ENCODE measurements at regions not wholly inside any gene's neighbourhood (a gene's known extent, or its start where the extent isn't known, plus 50 kb on each side); places are given as distances from the start of the nearest gene placed in this dataset.
"Not testable (repeated sequence)": the region's sequence is repeated elsewhere in the genome, so short reads cannot be mapped to it uniquely, and the experiment has no call there.

DNA sequence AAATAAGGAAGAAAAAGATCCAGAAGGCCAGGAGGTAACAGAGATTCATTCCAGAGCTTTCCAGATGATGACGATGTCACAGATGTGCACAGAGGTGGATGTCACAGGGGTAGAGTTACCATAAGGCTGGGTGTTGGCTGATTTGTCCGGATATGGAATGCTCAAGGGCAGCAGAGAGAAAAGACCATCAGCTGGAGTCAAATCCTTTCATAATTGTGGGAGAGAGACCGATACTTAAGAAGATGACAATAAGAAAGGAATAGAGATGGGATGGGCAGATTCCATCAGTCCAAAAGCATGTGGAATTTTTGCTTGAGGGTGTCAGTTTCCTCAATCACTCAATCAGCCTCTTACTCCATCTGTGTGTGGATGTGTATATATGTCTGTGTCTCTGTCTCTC is 150.4 kb downstream of the CENPC start:
- no peaks in the 10 kb centered on the region for H3K36me3 ChIP-seq
- no peak overlapping the region for H3K4me3 ChIP-seq
- intact Hi-C loops (cut with DNase I; ENCODE audit: low total_unique reads), result no loop called here
- DNase-seq, result no peak
- no peaks in the 10 kb centered on the region for H3K9me3 ChIP-seq
- TF ChIP-seq, protein P1, sequence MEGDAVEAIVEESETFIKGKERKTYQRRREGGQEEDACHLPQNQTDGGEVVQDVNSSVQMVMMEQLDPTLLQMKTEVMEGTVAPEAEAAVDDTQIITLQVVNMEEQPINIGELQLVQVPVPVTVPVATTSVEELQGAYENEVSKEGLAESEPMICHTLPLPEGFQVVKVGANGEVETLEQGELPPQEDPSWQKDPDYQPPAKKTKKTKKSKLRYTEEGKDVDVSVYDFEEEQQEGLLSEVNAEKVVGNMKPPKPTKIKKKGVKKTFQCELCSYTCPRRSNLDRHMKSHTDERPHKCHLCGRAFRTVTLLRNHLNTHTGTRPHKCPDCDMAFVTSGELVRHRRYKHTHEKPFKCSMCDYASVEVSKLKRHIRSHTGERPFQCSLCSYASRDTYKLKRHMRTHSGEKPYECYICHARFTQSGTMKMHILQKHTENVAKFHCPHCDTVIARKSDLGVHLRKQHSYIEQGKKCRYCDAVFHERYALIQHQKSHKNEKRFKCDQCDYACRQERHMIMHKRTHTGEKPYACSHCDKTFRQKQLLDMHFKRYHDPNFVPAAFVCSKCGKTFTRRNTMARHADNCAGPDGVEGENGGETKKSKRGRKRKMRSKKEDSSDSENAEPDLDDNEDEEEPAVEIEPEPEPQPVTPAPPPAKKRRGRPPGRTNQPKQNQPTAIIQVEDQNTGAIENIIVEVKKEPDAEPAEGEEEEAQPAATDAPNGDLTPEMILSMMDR (IDR thresholded peaks at IDR 0.05), result no peak
- H3K4me1 ChIP-seq, result no peaks in the 10 kb centered on the region
- H3K27me3 ChIP-seq, result no peaks in the 10 kb centered on the region
- no peak overlapping the region for H3K27ac ChIP-seq

DNA sequence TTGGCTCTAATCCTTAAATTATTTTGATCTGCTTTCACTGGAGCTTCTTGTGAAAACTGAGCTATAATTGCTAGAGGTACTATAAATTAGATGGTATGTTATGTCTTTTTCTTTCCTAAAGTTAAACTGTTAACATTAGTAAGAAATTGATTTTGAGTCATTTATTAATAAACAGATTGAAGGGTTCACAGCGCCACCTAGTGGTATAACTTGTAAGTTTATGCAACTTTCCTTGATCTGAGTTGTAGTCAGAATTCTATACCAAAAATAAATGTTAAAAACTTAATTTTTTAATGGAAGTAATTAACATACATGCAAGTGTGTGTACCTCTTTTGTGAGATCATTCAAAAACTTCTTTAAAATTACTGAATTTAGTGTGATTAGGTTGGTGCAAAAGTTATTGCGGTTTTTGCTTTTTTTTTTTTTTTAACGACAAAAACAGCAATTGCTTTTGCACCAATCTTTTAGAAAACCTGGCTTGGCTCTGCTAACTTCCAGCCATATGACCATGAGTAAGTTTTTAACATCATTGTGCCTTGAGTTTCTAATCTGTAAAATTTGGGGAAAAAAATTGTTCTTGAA is 151.5 kb downstream of the CENPC start:
- TF ChIP-seq, protein P1 (IDR thresholded peaks at IDR 0.05), result peak; percentile 35 to 68
- Histone ChIP-seq H3K27me3 (no peaks in the 10 kb centered on the region), H3K9me3 (no peaks in the 10 kb centered on the region), H3K36me3 (no peaks in the 10 kb centered on the region), H3K4me3 (no peak overlapping the region), H3K4me1 (no peaks in the 10 kb centered on the region), H3K27ac (no peak overlapping the region)
- DNase-seq, result no peak
- intact Hi-C loops (cut with DNase I; ENCODE audit: low total_unique reads), result no loop called here

DNA sequence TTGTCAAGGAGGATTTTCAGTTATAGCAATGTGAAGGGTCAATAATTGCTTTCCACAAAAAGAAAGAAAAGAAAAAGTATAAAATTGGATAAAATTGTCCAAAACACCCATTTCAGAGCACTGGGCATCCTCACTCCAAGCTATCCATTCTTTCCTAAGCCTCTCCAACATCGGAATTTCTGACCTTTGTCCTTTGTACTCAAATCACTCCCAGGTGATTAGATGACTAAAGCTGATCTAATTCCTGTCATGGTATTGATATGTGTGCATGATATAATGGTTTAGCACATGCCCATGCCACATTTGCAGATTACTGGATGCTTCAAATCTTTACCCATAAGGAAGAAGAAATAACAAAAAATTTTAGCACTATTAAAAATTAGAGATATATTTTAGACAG is 152.3 kb downstream of the CENPC start:
- DNase-seq, result no peak
- intact Hi-C loops (cut with DNase I; ENCODE audit: low total_unique reads), result no loop called here
- no peak overlapping the region for H3K27ac ChIP-seq

DNA sequence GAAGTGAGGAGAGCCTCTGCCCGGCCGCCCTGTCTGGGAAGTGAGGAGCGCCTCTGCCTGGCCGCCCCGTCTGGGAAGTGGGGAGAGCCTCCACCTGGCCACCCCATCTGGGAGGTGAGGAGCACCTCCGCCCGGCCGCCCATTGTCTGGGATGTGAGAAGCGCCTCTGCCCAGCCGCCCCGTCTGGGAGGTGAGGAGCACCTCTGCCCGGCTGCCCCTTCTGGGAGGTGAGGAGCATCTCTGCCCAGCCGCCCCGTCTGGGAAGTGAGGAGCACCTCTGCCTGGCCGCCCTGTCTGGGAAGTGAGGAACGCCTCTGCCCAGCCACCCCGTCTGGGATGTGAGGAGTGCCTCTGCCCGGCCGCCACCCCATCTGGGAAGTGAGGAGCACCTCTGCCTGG is 163.9 kb downstream of the CENPC start:
- H3K36me3 ChIP-seq; H3K27me3 ChIP-seq; H3K4me1 ChIP-seq; intact Hi-C loops (cut with DNase I; ENCODE audit: low total_unique reads); H3K27ac ChIP-seq; H3K4me3 ChIP-seq; H3K9me3 ChIP-seq; DNase-seq: not testable (repeated sequence)

More for the DNA sequence above, 152.3 kb downstream of the CENPC start:
- Histone ChIP-seq H3K36me3 (no peaks in the 10 kb centered on the region), H3K4me1 (no peaks in the 10 kb centered on the region), H3K9me3 (no peaks in the 10 kb centered on the region), H3K4me3 (no peak overlapping the region), H3K27me3 (no peaks in the 10 kb centered on the region)
- TF ChIP-seq, protein P1 (IDR thresholded peaks at IDR 0.05), result no peak

DNA sequence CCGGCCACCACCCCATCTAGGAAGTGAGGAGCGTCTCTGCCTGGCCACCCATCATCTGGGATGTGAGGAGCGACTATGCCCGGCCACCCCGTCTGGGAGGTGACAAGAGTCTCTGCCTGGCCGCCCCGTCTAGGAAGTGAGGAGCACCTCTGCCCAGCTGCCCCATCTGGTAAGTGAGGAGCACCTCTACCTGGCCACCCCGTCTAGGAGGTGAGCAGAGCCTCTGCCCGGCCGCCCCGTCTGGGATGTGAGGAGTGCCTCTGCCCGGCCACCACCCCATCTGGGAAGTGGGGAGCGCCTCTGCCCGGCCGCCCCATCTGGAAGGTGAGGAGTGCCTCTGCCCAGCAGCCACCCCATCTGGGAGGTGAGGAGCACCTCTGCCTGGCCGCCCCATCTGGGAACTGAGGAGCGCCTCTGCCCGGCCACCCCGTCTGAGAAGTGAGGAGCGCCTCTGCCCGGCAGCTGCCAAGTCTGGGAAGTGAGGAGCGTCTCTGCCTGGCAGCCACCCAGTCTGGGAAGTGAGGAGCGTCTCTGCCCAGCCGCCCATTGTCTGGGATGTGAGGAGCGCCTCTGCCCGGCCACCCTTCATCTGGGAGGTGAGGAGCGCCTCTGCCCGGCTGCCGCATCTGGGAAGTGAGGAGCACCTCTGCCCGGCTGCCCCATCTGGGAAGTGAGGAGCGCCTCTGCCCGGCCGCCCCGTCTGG is 164.4 kb downstream of the CENPC start:
- H3K36me3 ChIP-seq; H3K4me3 ChIP-seq; intact Hi-C loops (cut with DNase I; ENCODE audit: low total_unique reads); DNase-seq; H3K27ac ChIP-seq; H3K9me3 ChIP-seq; H3K4me1 ChIP-seq; H3K27me3 ChIP-seq: not testable (repeated sequence)

DNA sequence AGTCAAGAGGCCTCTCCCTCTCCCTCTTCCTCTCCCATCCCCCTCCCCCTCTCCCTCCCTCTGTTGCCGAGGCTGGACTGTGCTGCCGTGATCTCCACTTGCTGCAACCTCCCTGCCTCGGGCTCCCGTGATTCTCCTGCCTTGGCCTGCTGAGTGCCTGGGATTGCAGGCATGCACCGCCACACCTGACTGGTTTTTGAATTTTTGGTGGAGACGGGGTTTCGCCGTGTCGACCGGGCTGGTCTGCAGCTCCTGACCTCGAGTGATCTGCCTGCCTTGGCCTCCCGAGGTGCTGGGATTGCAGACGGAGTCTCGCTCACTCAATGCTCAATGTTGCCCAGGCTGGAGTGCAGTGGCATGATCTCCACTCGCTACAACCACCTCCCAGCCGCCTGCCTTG is 165.1 kb downstream of the CENPC start:
- Histone ChIP-seq H3K4me3 (no peak overlapping the region), H3K27ac (no peak overlapping the region), H3K27me3 (no peaks in the 10 kb centered on the region), H3K36me3 (no peaks in the 10 kb centered on the region), H3K9me3 (no peaks in the 10 kb centered on the region), H3K4me1 (no peaks in the 10 kb centered on the region)
- intact Hi-C loops (cut with DNase I; ENCODE audit: low total_unique reads), result no loop called here
- TF ChIP-seq, protein P1 (IDR thresholded peaks at IDR 0.05), result no peak
- no peak for DNase-seq
